ENCODE measurements at regions not wholly inside any gene's neighbourhood (a gene's known extent, or its start where the extent isn't known, plus 50 kb on each side); places are given as distances from the start of the nearest gene placed in this dataset.

DNA sequence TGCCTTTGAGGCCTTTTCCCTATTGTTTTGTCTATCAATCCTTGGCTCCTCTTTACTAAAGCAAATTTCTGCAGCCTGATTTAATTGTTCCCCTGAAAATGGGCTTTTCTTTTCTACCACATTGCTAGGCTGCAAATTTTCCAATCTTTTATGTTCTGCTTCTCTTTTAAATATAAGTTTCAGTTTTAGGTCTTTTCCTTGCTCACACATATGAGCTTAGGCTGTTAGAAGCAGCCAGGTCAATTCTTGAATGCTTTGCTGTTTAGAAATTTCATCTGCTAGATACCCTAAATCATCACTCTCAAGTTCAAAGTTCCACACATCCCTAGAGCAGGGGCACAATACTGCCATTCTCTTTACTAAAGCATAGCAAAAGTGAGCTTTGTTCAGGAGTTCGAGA, 159.6 kb downstream of the ARL4A start:
- no peak overlapping the region for H3K9ac ChIP-seq (ENCODE audit: low read length)
- H2AFZ ChIP-seq (ENCODE audit: low read depth, low read length, severe bottlenecking) = no peak overlapping the region
- H3K27ac ChIP-seq (ENCODE audit: low read depth, low read length) = no peak overlapping the region
- H3K9me3 ChIP-seq (ENCODE audit: insufficient read depth, low read length) = no peaks in the 10 kb centered on the region
- H3K79me2 ChIP-seq (ENCODE audit: insufficient read depth, low read length) = no peaks in the 10 kb centered on the region
- H3K27me3 ChIP-seq (ENCODE audit: low read length) = no peaks in the 10 kb centered on the region
- no peaks in the 10 kb centered on the region for H3K36me3 ChIP-seq (ENCODE audit: low read length)
- no peak for TF ChIP-seq EZH2phosphoT487 (conservative IDR thresholded peaks at IDR 0.05; ENCODE audit: low read length)
- TF ChIP-seq, protein P1, sequence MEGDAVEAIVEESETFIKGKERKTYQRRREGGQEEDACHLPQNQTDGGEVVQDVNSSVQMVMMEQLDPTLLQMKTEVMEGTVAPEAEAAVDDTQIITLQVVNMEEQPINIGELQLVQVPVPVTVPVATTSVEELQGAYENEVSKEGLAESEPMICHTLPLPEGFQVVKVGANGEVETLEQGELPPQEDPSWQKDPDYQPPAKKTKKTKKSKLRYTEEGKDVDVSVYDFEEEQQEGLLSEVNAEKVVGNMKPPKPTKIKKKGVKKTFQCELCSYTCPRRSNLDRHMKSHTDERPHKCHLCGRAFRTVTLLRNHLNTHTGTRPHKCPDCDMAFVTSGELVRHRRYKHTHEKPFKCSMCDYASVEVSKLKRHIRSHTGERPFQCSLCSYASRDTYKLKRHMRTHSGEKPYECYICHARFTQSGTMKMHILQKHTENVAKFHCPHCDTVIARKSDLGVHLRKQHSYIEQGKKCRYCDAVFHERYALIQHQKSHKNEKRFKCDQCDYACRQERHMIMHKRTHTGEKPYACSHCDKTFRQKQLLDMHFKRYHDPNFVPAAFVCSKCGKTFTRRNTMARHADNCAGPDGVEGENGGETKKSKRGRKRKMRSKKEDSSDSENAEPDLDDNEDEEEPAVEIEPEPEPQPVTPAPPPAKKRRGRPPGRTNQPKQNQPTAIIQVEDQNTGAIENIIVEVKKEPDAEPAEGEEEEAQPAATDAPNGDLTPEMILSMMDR (IDR thresholded peaks at IDR 0.05; ENCODE audit: insufficient read depth, low read length, poor library complexity, severe bottlenecking) = no peak
- no peaks in the 10 kb centered on the region for H3F3A ChIP-seq (ENCODE audit: insufficient read depth)
- H3K4me2 ChIP-seq (ENCODE audit: low read depth, low read length, poor library complexity, severe bottlenecking) = no peak overlapping the region
- H3K4me3 ChIP-seq (ENCODE audit: insufficient read depth, low read length, poor library complexity, severe bottlenecking) = no peak overlapping the region
- no peaks in the 10 kb centered on the region for H4K20me1 ChIP-seq (ENCODE audit: low read depth, low read length)
- no peaks in the 10 kb centered on the region for H3K9me2 ChIP-seq (replicated peaks; ENCODE audit: insufficient read depth, low read length)

- Histone ChIP-seq H3K27ac (ENCODE audit: low read depth, low read length) (no peak overlapping the region), H3K9ac (ENCODE audit: low read length) (no peak overlapping the region), H3K4me3 (ENCODE audit: insufficient read depth, low read length, poor library complexity, severe bottlenecking) (no peak overlapping the region), H2AFZ (ENCODE audit: low read depth, low read length, severe bottlenecking) (no peak overlapping the region), H3K4me2 (ENCODE audit: low read depth, low read length, poor library complexity, severe bottlenecking) (no peak overlapping the region), H3K9me3 (ENCODE audit: insufficient read depth, low read length) (no peaks in the 10 kb centered on the region), H3K79me2 (ENCODE audit: insufficient read depth, low read length) (no peaks in the 10 kb centered on the region), H3K36me3 (ENCODE audit: low read length) (no peaks in the 10 kb centered on the region), H3F3A (ENCODE audit: insufficient read depth) (no peaks in the 10 kb centered on the region), H3K27me3 (ENCODE audit: low read length) (no peaks in the 10 kb centered on the region), H3K9me2 (replicated peaks; ENCODE audit: insufficient read depth, low read length) (no peaks in the 10 kb centered on the region), H4K20me1 (ENCODE audit: low read depth, low read length) (no peaks in the 10 kb centered on the region)
- no peak for TF ChIP-seq EZH2phosphoT487 (conservative IDR thresholded peaks at IDR 0.05; ENCODE audit: low read length)
- TF ChIP-seq, protein P1 (IDR thresholded peaks at IDR 0.05; ENCODE audit: insufficient read depth, low read length, poor library complexity, severe bottlenecking) = no peak
These were observed 163.7 kb downstream of the ARL4A start for GRCh38 chr7:12851142-12851541.

- Histone ChIP-seq H3K9me2 (replicated peaks; ENCODE audit: insufficient read depth, low read length) (no peaks in the 10 kb centered on the region), H3K4me2 (ENCODE audit: low read depth, low read length, poor library complexity, severe bottlenecking) (no peak overlapping the region)
- no peak for TF ChIP-seq EZH2phosphoT487 (conservative IDR thresholded peaks at IDR 0.05; ENCODE audit: low read length)
- TF ChIP-seq, protein P1 (IDR thresholded peaks at IDR 0.05; ENCODE audit: insufficient read depth, low read length, poor library complexity, severe bottlenecking) = no peak
These were observed 164.4 kb downstream of the ARL4A start for GRCh38 chr7:12851841-12852240.

More at GRCh38 chr7:12851841-12852240, 164.4 kb downstream of the ARL4A start:
- H3K36me3 ChIP-seq (ENCODE audit: low read length) = no peaks in the 10 kb centered on the region
- H3K79me2 ChIP-seq (ENCODE audit: insufficient read depth, low read length) = no peaks in the 10 kb centered on the region
- no peak overlapping the region for H3K9ac ChIP-seq (ENCODE audit: low read length)
- H3K4me3 ChIP-seq (ENCODE audit: insufficient read depth, low read length, poor library complexity, severe bottlenecking) = no peak overlapping the region
- H3K27ac ChIP-seq (ENCODE audit: low read depth, low read length) = no peak overlapping the region
- H3K9me3 ChIP-seq (ENCODE audit: insufficient read depth, low read length) = no peaks in the 10 kb centered on the region
- no peaks in the 10 kb centered on the region for H3F3A ChIP-seq (ENCODE audit: insufficient read depth)
- no peak overlapping the region for H2AFZ ChIP-seq (ENCODE audit: low read depth, low read length, severe bottlenecking)
- no peaks in the 10 kb centered on the region for H4K20me1 ChIP-seq (ENCODE audit: low read depth, low read length)
- no peaks in the 10 kb centered on the region for H3K27me3 ChIP-seq (ENCODE audit: low read length)

Measured in SU-DHL-6 (cell line).